Inflammatory macrophage treated with lipopolysaccharide for 4 hours (primary cell): ENCODE measurements at regions not wholly inside any gene's neighbourhood (a gene's known extent, or its start where the extent isn't known, plus 50 kb on each side); places are given as distances from the start of the nearest gene placed in this dataset.
"Not testable (repeated sequence)": the region's sequence is repeated elsewhere in the genome, so short reads cannot be mapped to it uniquely, and the experiment has no call there.

Source experiments
- DNase-seq: peaks from one replicate; pipeline ENCODE4 v3.0.0-alpha.2; 2020

GRCh38 chr7:89401099-89401498, 605.6 kb upstream of the TEX47 start:
- no peak for DNase-seq

GRCh38 chr7:89401690-89402089, 606.2 kb upstream of the TEX47 start:
- DNase-seq = no peak

- DNase-seq = no peak
Measured at GRCh38 chr7:89451911-89452310, 656.4 kb upstream of the TEX47 start.

- DNase-seq = no peak
Measured at GRCh38 chr7:89456556-89456955, 661.0 kb upstream of the TEX47 start.

- DNase-seq = no peak
Measured at GRCh38 chr7:89458114-89458513, 662.6 kb upstream of the TEX47 start.

- DNase-seq = no peak
Measured at GRCh38 chr7:89474456-89474855, 678.9 kb upstream of the TEX47 start.

- DNase-seq = no peak
Measured at GRCh38 chr7:89477991-89478390, 676.3 kb upstream of the STEAP1 start.

- DNase-seq = no peak
Measured at GRCh38 chr7:89495704-89496103, 658.6 kb upstream of the STEAP1 start.

- DNase-seq = no peak
Measured at GRCh38 chr7:89500084-89500483, 654.2 kb upstream of the STEAP1 start.

GRCh38 chr7:89503281-89503680, 651.0 kb upstream of the STEAP1 start:
- DNase-seq = no peak

GRCh38 chr7:89507034-89507433, 647.2 kb upstream of the STEAP1 start:
- DNase-seq = no peak

- no peak for DNase-seq
Measured at GRCh38 chr7:89511900-89512299, 642.4 kb upstream of the STEAP1 start.

- DNase-seq = no peak
Measured at GRCh38 chr7:89514970-89515369, 639.3 kb upstream of the STEAP1 start.

GRCh38 chr7:89517815-89518214, 636.5 kb upstream of the STEAP1 start:
- no peak for DNase-seq

- no peak for DNase-seq
Measured at GRCh38 chr7:89549768-89550167, 604.5 kb upstream of the STEAP1 start.

GRCh38 chr7:89554209-89554608, 600.1 kb upstream of the STEAP1 start:
- DNase-seq = no peak

GRCh38 chr7:89559596-89559995, 594.7 kb upstream of the STEAP1 start:
- DNase-seq = no peak

GRCh38 chr7:89563597-89563996, 590.7 kb upstream of the STEAP1 start:
- DNase-seq = no peak

GRCh38 chr7:89584896-89585295, 569.4 kb upstream of the STEAP1 start:
- no peak for DNase-seq

GRCh38 chr7:89593125-89593524, 561.1 kb upstream of the STEAP1 start:
- no peak for DNase-seq

- DNase-seq = no peak
Measured at GRCh38 chr7:89602984-89603383, 551.3 kb upstream of the STEAP1 start.

- DNase-seq = no peak
Measured at GRCh38 chr7:89605362-89605761, 548.9 kb upstream of the STEAP1 start.

GRCh38 chr7:89606511-89606910, 547.8 kb upstream of the STEAP1 start:
- DNase-seq = no peak

- DNase-seq = no peak
Measured at GRCh38 chr7:89607792-89608191, 546.5 kb upstream of the STEAP1 start.

- DNase-seq = not testable (repeated sequence)
Measured at GRCh38 chr7:89616829-89617228, 537.4 kb upstream of the STEAP1 start.

- DNase-seq = no peak
Measured at GRCh38 chr7:89618274-89618673, 536.0 kb upstream of the STEAP1 start.
